Nephron (organoid): ENCODE measurements at regions not wholly inside any gene's neighbourhood (a gene's known extent, or its start where the extent isn't known, plus 50 kb on each side); places are given as distances from the start of the nearest gene placed in this dataset.

Experiments used
- H3K27ac Mint-ChIP-seq, 3 experiments: 2 replicates each; pipeline ENCODE4 v1.8.0; 2020; ENCODE audit warnings: mixed read lengths in 3 of 3, mild to moderate bottlenecking in 2 of 3, moderate library complexity in 1 of 3
- H3K27me3 Mint-ChIP-seq: 2 replicates; pipeline ENCODE4 v1.8.0; 2021; ENCODE audit warnings: low read depth, mild to moderate bottlenecking, moderate library complexity, mixed read lengths
- H3K36me3 Mint-ChIP-seq: 2 replicates; pipeline ENCODE4 v1.8.0; 2020; ENCODE audit warnings: low read depth, mixed read lengths
- H3K4me1 Mint-ChIP-seq: 2 replicates; pipeline ENCODE4 v1.8.0; 2020; ENCODE audit warnings: mixed read lengths
- H3K4me3 Mint-ChIP-seq, 3 experiments: 2 replicates each; pipeline ENCODE4 v1.8.0; 2020; ENCODE audit warnings: mild to moderate bottlenecking in 3 of 3, mixed read lengths in 3 of 3, moderate library complexity in 2 of 3
- H3K9me3 Mint-ChIP-seq: 2 replicates; pipeline ENCODE4 v1.8.0; 2020; ENCODE audit warnings: mixed read lengths
- TF ChIP-seq, protein P1 (sequence below), 3 experiments: fragments of 200-600 bp; sonication (generic); IDR thresholded peaks; one replicate each; pipeline ENCODE4 v1.5.0; 2021; ENCODE audit warnings: antibody characterized with exemption in 3 of 3; ENCODE audit not compliant: unreplicated experiment in 3 of 3

DNA sequence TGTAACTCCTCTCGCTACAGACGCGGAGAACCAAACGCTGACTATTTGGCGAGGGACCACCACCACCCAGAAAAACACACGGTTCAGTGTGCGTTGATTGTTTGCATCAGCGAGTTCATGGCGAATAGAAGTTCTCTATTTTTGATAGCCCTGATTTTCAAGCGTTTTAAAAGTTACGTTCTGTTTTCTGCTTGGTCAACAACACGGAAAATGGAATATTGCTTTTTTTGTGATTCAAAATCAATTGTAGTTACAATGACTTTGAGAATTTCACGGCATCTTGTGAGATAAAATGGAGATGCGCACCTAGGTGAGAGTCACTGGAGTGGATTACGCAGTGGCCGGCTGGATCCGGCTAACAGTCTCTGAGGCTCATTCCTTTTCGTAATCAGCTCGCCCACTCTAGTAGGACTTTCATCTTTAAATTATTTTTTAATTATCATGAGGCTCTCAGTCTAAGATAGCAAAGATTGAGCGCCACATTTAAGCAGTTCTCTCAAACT, 54.8 kb downstream of the CCDC54 start:
- Mint-ChIP-seq H3K36me3 (no peaks in the 10 kb centered on the region), H3K27me3 (peaks cover 3% of the 10 kb centered on the region), H3K4me3 (peak overlapping the region; percentile 93 to 99 (median 97)), H3K9me3 (no peaks in the 10 kb centered on the region), H3K27ac (peak overlapping the region; percentile 97 to 100 (median 97)), H3K4me1 (peaks cover 43% of the 10 kb centered on the region)
- TF ChIP-seq, protein P1, sequence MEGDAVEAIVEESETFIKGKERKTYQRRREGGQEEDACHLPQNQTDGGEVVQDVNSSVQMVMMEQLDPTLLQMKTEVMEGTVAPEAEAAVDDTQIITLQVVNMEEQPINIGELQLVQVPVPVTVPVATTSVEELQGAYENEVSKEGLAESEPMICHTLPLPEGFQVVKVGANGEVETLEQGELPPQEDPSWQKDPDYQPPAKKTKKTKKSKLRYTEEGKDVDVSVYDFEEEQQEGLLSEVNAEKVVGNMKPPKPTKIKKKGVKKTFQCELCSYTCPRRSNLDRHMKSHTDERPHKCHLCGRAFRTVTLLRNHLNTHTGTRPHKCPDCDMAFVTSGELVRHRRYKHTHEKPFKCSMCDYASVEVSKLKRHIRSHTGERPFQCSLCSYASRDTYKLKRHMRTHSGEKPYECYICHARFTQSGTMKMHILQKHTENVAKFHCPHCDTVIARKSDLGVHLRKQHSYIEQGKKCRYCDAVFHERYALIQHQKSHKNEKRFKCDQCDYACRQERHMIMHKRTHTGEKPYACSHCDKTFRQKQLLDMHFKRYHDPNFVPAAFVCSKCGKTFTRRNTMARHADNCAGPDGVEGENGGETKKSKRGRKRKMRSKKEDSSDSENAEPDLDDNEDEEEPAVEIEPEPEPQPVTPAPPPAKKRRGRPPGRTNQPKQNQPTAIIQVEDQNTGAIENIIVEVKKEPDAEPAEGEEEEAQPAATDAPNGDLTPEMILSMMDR (IDR thresholded peaks at IDR 0.05; ENCODE audit: unreplicated experiment in 3 of 3): peak in 1 of 3 experiments; percentile 23

DNA sequence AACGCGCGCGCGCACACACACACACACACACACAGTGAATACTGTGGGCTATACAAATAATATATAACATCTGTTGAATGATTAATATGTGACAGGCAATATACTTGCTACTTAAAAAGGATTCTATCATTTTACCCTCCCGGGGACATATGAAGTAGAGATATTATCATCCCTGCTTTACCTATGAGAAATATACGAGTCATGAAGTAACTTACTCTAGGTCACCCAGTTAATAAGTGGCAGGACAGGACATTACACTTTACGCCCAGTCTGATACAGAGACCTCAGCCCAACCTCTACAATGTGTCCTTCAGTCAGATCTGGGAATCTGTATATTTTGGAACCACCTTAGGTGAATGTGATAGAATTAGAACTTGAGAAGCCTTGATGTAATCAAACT, 55.4 kb downstream of the CCDC54 start:
- Mint-ChIP-seq H3K4me3 (peak overlapping the region; percentile 93 to 99 (median 97)), H3K36me3 (no peaks in the 10 kb centered on the region), H3K27me3 (peaks cover 3% of the 10 kb centered on the region), H3K27ac (peak overlapping the region; percentile 97 to 100 (median 97)), H3K4me1 (peaks cover 43% of the 10 kb centered on the region), H3K9me3 (no peaks in the 10 kb centered on the region)
- TF ChIP-seq, protein P1 (IDR thresholded peaks at IDR 0.05; ENCODE audit: unreplicated experiment in 3 of 3): no peak

DNA sequence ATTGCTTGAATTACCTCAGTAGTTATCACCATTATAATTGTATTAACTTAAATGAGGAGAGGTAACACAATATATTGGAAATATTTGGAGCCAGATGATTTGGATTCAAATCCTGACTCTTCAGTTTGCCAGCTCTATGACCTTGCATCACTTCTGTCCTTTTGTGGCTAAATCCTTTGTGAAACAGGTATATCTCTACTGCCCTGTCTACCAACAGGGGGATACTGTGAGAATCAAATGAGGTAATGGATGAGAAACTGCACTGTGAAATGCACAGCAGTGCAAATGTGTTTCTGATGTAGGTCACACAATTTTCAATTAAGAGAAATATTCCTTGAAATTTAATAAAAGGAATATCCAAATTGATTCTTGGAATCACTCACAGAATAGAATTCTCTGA, 58.8 kb downstream of the CCDC54 start:
- no peak overlapping the region for H3K4me3 Mint-ChIP-seq
- H3K36me3 Mint-ChIP-seq: no peaks in the 10 kb centered on the region
- H3K27me3 Mint-ChIP-seq: peaks cover 3% of the 10 kb centered on the region
- H3K27ac Mint-ChIP-seq: no peak overlapping the region
- TF ChIP-seq, protein P1 (IDR thresholded peaks at IDR 0.05; ENCODE audit: unreplicated experiment in 3 of 3): no peak
- H3K9me3 Mint-ChIP-seq: no peaks in the 10 kb centered on the region
- H3K4me1 Mint-ChIP-seq: peaks cover 18% of the 10 kb centered on the region

DNA sequence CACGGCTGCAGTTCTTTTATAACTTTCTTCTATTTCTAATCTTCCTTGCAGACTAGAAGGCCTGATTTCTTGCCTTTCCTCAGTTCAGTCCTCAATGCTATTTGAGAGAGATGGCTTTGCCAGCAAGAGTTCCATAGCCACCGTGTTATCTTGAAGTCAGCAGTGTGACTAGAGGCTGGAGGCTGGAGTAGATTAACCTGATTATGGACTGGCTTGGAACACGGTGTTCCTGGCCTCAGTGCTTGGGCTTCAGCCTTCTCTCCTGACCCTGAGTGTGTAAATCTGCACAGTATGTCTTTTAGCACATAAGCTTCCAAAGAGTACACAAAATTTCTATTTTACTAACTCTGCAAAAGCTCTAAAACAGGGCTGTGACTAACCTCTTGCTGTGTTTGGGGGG, 61.4 kb downstream of the CCDC54 start:
- peaks cover 5% of the 10 kb centered on the region for H3K4me1 Mint-ChIP-seq
- no peaks in the 10 kb centered on the region for H3K9me3 Mint-ChIP-seq
- H3K27ac Mint-ChIP-seq: no peak overlapping the region
- peaks cover 3% of the 10 kb centered on the region for H3K27me3 Mint-ChIP-seq
- H3K4me3 Mint-ChIP-seq: no peak overlapping the region
- TF ChIP-seq, protein P1 (IDR thresholded peaks at IDR 0.05; ENCODE audit: unreplicated experiment in 3 of 3): no peak
- no peaks in the 10 kb centered on the region for H3K36me3 Mint-ChIP-seq

DNA sequence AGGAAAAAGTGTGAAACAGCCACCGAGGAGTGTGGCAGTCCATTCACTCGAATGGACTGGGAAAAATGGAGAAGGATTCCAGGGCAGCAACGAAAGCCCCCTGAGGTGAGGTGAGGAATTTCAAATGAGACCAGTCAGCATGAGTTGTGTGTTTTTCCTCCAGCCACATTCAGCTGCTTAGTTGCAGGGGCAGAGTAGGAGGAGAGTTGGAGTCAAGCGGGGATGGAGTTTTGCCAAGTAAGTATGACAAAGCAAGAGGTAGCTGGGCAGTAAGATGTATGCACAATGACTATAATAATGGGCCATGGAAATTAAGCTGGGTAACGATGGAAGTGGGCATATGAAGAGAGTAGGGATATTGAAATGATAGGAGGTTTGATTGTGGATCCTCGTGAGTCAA, 64.4 kb downstream of the CCDC54 start:
- no peaks in the 10 kb centered on the region for H3K9me3 Mint-ChIP-seq
- H3K4me3 Mint-ChIP-seq: no peak overlapping the region
- no peaks in the 10 kb centered on the region for H3K27me3 Mint-ChIP-seq

DNA sequence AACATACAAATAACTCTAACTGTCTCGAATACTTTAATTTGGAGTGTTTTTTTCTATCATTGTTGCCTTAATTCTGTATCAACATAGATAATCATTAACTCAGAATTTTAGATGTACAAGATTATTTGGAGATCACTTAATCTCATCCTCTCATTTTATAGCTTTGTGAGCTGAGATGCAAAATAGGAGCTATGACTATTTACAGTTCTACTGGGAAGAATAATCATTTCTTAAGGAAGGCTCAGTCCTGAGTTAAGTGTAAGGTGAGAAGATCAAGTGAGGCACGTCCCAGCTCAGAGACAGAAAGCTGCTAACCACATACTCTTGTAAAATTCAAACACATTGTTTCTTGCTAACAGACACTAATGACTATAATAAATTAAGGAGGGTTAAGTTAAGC, 66.2 kb downstream of the CCDC54 start:
- no peak overlapping the region for H3K4me3 Mint-ChIP-seq
- TF ChIP-seq, protein P1 (IDR thresholded peaks at IDR 0.05; ENCODE audit: unreplicated experiment in 3 of 3): no peak
- H3K27ac Mint-ChIP-seq: no peak overlapping the region
- H3K4me1 Mint-ChIP-seq: no peaks in the 10 kb centered on the region
- no peaks in the 10 kb centered on the region for H3K36me3 Mint-ChIP-seq
- no peaks in the 10 kb centered on the region for H3K27me3 Mint-ChIP-seq
- H3K9me3 Mint-ChIP-seq: no peaks in the 10 kb centered on the region

More for the DNA sequence above, 64.4 kb downstream of the CCDC54 start:
- TF ChIP-seq, protein P1 (IDR thresholded peaks at IDR 0.05; ENCODE audit: unreplicated experiment in 3 of 3): no peak
- Mint-ChIP-seq H3K4me1 (no peaks in the 10 kb centered on the region), H3K36me3 (no peaks in the 10 kb centered on the region), H3K27ac (no peak overlapping the region)
